Tongue (tissue), 1 donor: ENCODE measurements at regions not wholly inside any gene's neighbourhood (a gene's known extent, or its start where the extent isn't known, plus 50 kb on each side); places are given as distances from the start of the nearest gene placed in this dataset.
"Not testable (repeated sequence)": the region's sequence is repeated elsewhere in the genome, so short reads cannot be mapped to it uniquely, and the experiment has no call there.

Experiments used
- DNase-seq: peaks from one replicate; pipeline ENCODE4 v3.0.0-alpha.2; 2015

GRCh38 chr6:82419132-82419581 is 55.5 kb downstream of the TPBG start:
- DNase-seq = no peak

- no peak for DNase-seq
Measured at GRCh38 chr6:82419859-82420258, 56.2 kb downstream of the TPBG start.

- DNase-seq = no peak
Measured at GRCh38 chr6:82430611-82431010, 67.0 kb downstream of the TPBG start.

GRCh38 chr6:82436740-82437139 is 73.1 kb downstream of the TPBG start:
- no peak for DNase-seq

GRCh38 chr6:82437701-82438100 is 74.1 kb downstream of the TPBG start:
- DNase-seq = no peak

GRCh38 chr6:82441047-82441855 is 77.6 kb downstream of the TPBG start:
- DNase-seq = no peak

- no peak for DNase-seq
Measured at GRCh38 chr6:82442061-82442719, 78.6 kb downstream of the TPBG start.

- no peak for DNase-seq
Measured at GRCh38 chr6:82458147-82458546, 94.5 kb downstream of the TPBG start.

GRCh38 chr6:82458705-82459104 is 95.1 kb downstream of the TPBG start:
- no peak for DNase-seq

GRCh38 chr6:82461536-82461935 is 97.9 kb downstream of the TPBG start:
- no peak for DNase-seq

- DNase-seq = no peak
Measured at GRCh38 chr6:82467338-82467737, 103.7 kb downstream of the TPBG start.

- not testable (repeated sequence) for DNase-seq
Measured at GRCh38 chr6:82470123-82470522, 106.5 kb downstream of the TPBG start.

- DNase-seq = not testable (repeated sequence)
Measured at GRCh38 chr6:82475106-82475505, 111.5 kb downstream of the TPBG start.

- no peak for DNase-seq
Measured at GRCh38 chr6:82484001-82484400, 120.4 kb downstream of the TPBG start.

GRCh38 chr6:82484737-82485626 is 121.4 kb downstream of the TPBG start:
- DNase-seq = no peak

GRCh38 chr6:82487895-82488294 is 124.3 kb downstream of the TPBG start:
- DNase-seq = no peak

- no peak for DNase-seq
Measured at GRCh38 chr6:82488403-82488802, 124.8 kb downstream of the TPBG start.

- DNase-seq = no peak
Measured at GRCh38 chr6:82492134-82492533, 128.5 kb downstream of the TPBG start.

- DNase-seq = no peak
Measured at GRCh38 chr6:82493467-82493866, 129.8 kb downstream of the TPBG start.

GRCh38 chr6:82494367-82494766 is 130.8 kb downstream of the TPBG start:
- DNase-seq = no peak

- not testable (repeated sequence) for DNase-seq
Measured at GRCh38 chr6:82501901-82502300, 138.3 kb downstream of the TPBG start.

GRCh38 chr6:82506526-82506925 is 142.9 kb downstream of the TPBG start:
- no peak for DNase-seq

- no peak for DNase-seq
Measured at GRCh38 chr6:82507112-82507511, 143.5 kb downstream of the TPBG start.
